GM18870 (cell line): ENCODE measurements at regions not wholly inside any gene's neighbourhood (a gene's known extent, or its start where the extent isn't known, plus 50 kb on each side); places are given as distances from the start of the nearest gene placed in this dataset.

ENCODE experiments used
- ATAC-seq: cut with Tn5 transposase; IDR thresholded peaks from one replicate; pipeline ENCODE4 v1.9.1; 2021; ENCODE audit warnings: moderate library complexity; ENCODE audit not compliant: unreplicated experiment

DNA sequence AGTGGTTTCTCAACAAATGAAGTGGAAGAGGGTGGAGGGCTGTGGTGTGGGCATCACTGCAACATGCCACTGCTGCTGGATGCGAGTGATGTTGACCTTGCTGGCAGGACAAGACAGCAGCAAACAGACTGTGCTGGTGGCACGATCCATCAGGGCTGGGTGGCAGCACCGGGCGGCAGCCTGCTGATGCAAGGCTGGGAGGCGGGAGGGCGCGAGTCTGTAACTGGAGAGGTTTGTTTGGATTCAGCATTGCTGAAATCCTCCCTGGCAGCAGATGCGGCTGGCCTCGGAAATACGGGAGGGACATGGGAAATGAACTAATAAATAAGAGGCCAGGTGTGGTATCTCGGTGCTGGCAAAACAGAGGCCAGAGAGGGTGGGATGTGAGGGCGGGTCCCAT is 224.2 kb downstream of the ENGASE start:
- ATAC-seq, result no peak

DNA sequence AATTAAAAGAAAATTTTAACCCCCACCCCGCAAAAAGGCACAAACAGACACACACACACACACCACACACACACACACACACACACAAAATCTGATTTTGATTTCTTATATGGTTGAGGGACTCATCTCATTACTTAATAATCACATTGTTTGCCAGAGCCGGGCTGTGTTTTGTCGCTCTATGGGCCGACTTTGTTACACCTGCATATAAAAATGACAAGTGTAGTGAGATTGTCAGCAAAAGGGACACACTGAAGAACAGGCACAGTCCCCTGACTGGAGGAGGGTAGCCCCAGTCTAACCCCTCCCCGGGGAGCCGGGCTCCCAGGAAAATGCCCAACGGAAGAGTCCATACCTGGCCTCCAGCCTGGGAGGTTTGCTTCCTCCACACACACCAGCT is 221.6 kb downstream of the ENGASE start:
- no peak for ATAC-seq

DNA sequence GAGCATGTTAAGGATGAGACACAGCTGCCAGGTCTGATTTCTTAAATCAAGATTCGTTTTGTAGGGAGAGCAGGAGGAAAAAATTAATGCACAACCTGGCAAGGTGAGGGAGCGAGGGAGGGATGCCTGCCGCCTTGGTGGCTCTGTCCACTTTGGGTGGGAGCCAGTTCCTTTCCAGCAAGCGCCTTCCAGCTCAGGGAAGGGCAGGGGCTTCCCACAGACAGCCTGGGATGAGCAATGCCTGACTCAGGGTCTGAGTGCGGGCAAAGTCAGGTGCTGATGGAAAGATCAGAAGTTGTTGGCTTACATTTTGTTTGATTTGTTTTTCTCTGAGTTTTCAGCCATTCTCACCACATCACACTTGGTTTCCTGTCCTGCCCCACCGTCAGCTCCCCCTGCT is 220.7 kb downstream of the ENGASE start:
- ATAC-seq, result no peak

DNA sequence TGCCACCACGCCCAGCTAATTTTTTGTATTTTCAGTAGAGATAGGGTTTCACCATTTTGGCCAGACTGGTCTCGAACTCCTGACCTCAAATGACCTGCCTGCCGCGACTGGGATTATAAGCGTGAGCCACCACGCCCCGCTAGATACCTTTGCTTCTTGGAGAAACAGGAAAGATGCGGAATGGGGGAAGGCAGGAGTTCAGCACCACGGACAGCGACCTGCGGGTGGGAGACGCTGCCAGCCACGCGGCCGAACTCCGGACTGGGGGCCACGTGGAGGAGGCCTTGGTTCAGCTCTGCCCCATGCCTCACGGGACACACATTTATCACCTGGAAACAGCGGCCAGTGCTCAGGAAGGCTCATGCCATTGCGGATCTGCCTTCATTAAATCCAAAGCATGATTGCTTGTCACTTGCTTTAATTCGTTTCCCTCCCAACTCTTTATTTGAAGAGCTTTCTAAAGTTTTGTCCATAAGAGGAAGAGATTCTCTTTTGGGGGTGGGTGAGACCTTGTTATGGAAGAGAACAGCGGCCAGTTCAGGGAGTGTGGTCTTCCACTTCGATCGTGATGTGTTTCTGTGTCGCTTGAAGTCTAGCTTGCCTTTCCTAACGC is 219.9 kb downstream of the ENGASE start:
- ATAC-seq, result no peak

DNA sequence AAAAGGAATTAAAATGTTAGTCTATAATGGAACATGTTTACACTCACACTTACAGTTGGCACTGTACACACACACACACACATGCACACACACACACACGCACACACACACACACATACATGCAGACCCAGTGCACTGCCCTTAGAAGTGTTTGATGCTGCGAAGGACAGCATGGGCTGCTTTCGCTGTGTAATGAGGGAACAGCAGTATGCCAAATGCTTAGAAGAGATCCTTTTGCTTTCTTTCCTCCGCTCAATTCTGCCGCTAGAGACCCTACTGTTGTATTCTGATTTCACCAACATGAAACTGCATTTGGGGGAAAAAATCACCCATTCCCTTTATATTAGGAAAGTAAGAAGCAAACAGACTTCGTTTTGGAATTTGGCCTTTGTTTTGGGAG is 217.9 kb downstream of the ENGASE start:
- ATAC-seq, result no peak

DNA sequence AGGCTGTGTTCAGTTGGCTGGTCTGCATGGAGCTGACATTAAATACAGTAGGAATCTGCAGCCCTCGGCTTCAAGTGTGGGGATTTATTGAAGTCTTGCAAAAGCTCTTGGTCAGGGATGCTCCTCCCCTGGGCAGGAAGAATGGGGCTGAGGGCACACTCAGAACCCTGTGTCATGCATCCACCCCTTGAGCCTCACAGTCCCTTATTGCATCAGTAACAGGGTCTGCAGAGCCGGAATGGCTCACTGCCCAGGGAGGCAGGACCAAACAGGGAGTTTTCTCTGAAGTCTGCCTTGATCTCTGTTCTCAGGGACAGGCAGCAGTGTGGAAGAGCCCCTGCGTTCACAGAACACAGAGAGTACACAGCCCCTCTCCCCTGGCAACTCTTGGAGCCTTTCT is 216.8 kb downstream of the ENGASE start:
- no peak for ATAC-seq

DNA sequence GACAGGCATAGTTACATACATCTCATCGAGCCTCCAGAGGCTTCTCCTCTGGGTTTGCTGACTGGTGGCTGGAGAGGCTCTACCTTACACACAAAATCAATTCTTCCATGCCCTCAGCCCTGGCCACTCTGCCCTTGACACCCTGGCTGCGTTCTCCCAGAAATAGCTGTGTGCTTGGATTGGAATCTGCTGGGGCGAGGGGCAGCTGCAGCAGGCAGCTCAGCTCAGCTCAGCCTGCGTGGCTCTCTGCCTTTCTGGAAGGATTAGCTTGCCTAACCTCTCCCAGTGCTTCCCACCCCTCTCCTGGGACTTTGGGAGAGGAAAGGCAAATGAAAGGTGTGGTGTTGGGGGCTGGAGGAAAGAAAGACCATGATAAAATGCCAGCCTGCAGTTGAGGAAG is 216.1 kb downstream of the ENGASE start:
- no peak for ATAC-seq

DNA sequence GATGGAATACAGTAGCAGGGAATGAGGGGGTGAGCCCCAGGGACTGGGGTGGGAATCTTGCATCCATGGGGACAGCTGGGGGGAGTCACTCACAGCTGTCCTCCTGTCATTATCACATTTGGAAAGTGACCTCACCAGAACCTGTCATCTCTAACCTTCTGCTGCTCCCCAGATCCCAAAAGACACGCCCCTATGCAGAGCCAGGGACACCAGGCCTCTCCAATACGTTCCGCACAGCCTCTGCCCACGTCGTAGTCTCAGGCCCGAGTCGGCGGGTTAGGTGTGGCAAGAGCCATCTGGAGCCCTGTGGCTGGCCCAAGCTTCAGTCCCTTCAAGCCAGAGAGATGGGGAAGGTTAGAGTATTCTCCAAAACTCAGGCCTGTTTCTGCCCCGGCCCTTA is 214.3 kb downstream of the ENGASE start:
- no peak for ATAC-seq

DNA sequence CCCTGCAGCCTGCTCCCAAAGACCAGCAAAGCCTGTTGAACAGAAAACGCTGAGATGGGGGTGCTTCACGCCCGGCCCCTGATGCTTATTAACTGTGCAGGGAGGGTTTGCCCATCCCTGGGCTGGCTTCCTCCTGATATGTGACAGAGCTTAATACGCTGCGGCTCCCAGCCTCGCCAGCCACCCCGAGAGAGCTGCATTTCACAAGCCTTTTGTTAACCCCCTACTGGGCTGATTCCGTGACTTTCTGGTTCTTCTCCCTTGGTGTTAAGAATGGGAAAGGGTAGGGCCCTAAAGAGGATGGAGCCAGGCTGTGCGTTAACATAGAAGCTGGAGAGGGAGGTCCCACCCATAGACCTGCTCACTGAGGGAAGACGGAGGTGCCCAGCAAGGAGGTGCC is 211.8 kb downstream of the ENGASE start:
- no peak for ATAC-seq

DNA sequence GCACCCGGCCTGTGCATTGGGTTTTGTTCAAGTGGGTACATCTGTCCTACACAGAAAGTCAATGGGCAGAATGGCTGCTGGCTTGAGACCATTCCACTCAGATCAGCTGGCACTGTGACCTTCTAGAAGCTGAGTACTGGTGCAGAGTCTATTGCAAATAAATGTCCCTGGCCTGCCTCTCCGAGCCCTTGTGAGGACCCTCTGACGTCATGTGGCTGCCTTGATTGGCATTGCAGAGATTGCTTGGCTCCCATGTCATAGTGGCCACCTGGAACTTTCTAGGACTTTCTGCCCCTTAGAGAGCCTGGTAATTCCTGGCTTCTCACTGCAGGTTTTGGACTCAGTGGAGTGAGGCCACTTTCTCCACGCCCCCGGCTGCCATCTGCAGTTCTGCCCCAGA is 211.3 kb downstream of the ENGASE start:
- no peak for ATAC-seq

DNA sequence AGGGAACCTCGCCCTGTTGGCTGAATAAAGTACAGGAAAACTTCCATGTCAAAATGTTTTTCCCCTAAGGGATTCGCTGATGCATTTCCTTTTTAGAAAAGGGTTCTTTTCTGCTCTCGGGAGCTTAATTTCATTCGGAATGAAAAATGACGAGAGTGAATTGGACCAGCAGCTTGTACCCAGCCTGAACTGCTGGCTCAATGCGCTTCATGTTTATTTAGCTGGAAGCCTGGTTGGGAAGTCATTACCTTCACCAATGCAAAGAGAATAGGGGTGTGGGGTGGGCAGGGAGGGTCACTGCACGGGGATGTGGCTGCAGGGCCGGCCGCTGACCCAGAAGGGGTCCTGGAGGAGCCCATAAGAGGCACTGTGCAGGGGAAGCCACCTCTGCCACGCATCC is 207.7 kb downstream of the ENGASE start:
- ATAC-seq, result no peak

DNA sequence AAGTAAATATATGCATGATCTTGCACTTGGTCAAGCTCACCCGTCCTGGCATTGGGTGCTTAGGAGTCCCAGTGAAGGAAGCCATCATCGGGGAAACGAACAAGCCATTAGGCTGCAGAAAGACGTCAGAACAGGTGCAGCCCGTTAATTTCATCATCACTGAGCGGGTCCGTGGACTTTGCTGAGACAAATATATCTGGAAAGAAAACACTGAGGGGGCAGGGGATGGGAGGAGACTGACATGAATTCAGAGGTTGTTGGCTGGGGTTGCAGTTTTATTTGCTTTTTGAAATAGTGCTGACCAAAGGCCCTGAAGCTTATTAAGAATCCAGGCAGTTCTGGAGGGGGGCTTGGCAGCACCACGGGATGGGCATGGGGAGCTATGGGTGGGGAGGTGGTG is 207.2 kb downstream of the ENGASE start:
- ATAC-seq, result no peak

DNA sequence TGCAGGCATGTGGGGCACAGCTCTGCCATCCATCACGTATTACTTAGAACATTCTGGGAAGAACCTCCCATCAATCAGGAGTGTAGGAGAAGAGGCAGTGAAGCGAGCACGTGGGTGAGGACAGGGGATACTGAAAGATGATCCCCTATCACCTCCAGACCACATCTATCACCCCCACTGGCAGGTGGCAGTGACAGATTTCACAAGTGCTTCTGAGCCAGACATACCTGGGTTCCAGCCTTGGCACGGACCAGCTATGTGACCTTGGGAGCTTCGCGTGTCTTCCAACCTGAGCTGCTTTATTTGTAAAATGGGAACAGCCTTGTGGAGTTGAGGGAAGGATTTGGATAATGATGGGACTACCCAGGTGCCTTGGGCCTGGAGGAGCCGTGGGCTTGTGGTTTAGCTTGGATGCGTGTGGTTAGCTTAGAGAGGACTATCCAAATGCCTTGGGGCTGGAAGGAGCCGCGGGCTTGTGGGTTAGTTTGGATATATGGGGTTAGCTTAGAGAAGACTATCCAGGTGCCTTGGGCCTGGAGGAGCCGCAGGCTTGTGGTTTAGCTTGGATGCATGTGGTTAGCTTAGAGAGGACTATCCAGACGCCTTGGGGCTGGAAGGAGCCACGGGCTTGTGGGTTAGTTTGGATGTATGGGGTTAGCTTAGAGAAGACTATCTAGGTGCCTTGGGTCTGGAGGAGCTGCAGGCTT is 206.4 kb downstream of the ENGASE start:
- ATAC-seq, result no peak

DNA sequence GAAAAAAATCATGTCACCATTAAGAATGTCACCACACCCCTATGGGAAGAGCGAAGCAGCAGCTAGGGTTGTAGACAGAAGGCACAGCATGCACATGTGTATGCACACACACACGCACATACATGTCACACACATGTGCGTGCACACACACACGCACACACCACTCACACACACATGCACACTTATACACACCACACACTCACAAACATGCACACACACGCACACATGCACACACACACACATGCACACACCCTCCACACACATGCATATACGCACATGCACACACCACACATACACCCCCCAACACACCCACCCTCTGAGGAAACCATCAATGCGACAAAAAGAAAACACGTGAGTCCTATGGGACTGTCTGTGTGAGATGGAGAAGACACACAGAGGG is 205.4 kb downstream of the ENGASE start:
- ATAC-seq, result no peak

DNA sequence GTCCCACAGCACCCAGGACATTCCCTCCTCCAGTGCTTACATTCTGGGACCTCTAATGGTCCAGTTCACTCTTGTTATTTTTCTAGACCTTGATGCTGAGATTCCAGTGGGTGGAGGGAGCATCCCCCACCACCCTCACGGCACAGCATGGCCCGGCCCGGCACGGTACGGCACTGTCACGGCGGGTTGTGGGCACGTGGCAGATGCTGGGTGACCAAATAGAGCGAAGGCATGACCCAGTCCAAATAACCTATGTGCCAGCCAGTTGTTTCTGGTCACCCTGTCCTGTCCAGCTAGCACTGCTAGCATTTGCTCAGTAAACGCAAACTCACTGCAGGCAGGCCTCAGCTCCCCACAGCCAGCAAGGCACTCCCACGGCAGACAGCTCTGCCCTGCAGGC is 204.7 kb downstream of the ENGASE start:
- ATAC-seq, result no peak

DNA sequence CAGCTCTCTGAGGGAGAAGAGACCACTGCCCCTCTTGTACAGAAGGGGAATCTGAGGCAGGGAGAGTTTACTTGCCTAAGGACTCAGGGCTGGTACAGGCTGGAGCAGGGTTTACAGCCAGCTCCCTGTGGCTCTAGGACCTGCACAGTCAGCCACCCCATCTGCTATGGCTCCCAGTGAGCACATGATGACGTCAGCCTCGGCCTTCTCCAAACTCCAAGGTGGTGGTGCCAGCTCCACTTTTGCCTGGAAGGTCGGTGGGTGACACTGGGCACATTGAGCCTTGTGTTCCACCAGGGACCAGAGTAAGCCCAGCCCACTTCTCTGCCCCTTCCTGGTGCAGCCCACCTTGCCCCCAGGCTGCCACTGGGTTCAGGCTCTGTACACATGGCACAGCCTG is 202.2 kb downstream of the ENGASE start:
- no peak for ATAC-seq

DNA sequence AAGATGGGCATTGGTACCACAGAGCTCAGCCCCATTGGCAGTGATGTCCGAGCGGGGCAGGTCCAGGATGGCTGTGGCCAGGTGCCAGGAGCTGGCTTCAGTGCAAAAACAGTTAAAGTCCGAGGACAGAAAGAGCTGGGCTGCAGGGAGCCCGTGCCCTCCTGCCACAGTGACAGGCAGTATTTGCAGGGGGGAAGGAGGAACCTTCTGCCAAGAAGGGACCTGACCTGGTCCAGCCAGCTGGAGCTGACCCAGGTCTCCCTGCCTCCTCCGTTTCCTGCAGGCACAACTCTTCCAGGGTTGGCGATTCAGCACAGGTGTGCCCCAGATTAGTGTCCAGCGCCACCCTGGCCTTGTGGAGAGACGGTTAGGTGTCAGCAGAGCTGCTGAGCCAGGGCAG is 199.0 kb downstream of the ENGASE start:
- no peak for ATAC-seq

DNA sequence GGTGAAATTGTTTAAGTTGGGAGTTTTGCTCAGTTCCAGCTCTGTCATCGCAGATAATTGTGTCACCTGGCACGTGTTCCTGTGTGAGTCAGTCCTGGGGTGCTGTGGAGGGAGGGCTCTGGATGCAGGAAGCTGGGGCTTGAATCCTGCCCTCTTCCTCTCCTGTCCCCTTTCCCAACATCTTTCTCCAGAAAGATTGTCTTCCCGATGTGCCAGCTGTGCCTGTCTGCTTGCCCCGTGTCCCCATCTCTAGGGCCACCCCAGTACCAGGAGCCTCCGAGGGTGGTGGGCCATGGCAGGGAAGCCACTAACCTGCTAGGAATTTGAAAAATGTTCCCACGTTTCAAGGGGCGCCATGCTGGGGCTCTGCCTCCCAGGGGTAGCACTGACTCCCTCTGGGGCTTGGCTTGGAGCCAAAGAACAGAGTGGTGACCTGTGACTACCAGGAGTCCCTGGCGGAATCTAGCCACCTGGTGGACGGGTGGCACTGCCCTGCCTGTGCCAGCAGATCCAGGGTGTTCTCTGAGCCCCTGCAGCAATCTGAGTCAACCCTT is 198.1 kb downstream of the ENGASE start:
- ATAC-seq, result no peak

DNA sequence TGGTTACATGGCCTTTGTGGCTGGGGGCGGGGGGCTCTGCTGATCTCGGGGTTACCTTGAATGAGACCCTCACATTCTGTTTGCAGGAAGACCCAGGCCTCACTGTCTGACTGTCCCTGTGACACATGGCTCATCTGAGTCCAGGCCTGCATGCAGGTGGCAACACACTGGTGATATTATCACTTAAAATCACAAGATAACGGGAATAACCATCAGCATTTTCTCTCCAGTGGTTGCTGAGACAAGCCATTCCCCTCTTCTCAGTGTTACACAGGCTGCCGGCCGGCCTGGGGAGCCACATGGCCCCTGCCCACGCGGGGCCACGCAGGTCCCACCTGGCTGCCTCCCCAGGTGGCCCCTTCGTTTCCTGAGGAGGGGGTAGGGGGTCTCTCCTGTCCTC is 197.6 kb downstream of the ENGASE start:
- no peak for ATAC-seq

DNA sequence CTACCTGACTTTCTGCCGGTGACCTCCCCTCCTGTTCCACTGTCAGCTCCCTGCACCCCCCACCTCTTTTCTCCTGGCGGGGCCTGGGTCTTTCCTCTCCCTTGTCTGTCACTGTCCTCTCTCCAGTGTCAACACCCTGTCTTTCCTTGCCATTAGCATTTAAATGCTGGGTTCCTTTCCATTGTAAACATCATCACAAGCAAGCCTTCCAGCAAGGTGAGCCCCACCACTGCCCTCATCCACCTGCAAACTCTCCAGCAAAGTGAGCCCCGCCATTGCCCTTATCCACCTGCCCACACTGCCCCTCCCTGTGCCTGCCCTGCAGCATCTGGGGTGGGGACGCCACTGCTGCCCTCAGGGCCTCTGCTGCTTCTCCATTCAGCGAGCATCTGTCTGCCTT is 195.0 kb downstream of the ENGASE start:
- ATAC-seq, result no peak

DNA sequence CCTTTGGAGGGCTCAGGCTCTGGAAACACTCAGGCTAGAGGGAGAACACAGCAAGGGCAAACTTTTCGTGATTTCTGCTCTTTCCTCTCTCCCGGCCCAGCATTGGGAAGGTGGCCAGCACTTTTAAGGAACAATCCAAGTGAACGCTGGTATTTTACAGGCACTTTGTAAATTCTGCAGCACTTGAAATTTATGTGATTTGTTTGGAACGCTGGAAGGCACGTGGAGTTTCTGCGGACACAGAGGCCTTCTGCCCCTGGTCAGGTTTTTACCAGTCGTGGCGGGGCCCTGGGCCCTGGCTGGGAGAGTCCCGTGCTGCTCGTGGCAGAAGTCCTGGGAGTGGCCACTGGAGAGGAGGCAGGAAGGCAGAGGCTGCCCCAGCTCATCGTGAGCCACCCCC is 188.6 kb downstream of the ENGASE start:
- no peak for ATAC-seq

DNA sequence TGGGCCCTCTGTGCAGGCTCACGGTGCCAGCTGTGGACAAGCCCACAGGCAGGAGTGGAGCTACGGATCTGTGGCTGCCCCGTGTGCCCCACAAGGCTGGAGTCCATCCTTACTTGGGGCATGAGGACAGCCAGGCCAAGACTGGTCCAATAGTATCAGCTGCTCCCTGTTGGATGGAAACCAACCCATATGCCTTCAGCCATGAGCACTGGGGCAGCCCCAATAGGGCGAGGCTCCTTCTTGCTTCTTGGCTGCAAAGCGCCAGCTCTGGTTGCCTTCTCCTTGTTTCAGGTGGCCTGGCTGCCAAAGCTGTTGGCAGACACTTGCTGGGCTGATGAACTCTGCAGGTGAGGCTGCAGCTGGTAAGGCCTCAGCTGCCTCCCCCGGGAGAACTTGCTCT is 188.0 kb downstream of the ENGASE start:
- ATAC-seq, result no peak
